ENCODE measurements at regions not wholly inside any gene's neighbourhood (a gene's known extent, or its start where the extent isn't known, plus 50 kb on each side); places are given as distances from the start of the nearest gene placed in this dataset.

DNA sequence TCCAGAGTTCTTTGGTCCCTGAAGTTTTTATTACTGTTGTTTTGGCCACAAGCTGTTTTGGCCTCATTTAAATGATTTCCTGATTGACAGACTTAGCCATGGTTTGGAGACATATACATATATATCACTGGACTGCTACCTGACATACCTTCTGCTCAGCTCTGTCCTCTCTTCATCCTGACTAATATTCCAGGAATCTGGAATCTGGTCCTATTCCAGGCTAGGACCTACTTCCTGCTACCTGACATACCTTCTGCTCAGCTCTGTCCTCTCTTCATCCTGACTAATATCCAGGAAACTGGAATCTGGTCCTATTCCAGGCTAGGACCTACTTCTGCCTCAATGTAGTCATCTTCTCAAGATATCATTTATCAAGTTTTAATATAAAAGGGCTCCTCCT is 724.4 kb upstream of the ROBO1 start:
- DNase-seq (ENCODE audit: low spot score), result no peak

DNA sequence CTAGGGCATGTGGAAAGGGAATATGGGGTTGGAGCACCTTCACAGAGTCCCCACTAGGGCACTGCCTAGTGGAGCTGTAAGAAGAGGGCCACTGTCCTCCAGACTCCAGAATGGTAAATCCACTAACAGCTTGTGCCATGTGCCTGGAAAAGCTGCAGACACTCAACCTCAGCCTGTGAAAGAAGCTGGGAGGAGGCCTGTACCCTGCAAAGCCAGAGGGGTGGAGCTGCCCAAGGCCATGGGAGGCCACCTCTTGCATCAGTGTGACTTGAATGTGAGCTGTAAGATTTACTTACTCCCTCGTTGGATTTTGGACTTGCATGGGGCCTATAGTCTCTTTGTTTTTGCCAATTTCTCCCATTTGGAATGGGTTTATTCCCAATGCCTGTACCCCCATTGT is 705.2 kb upstream of the ROBO1 start:
- no peak for DNase-seq (ENCODE audit: low spot score)

DNA sequence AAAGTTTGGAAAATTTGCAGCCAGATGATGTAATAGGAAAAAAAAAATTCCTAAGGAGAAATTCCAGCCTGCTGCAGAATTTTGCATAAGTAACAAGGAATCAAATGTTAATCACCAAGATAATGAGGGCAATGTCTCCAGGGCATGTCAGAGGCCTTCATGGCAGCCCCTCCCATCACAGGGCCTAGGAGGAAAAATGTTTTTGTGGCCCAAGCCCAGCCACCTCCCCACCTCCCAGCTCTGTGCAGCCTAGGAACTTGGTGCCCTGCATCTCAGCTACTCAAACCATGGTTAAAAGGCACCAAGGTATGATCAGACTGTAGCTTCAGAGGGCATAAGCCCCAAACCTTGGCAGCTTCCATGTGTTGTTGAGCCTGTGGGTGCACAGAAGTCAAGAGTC is 704.7 kb upstream of the ROBO1 start:
- no peak for DNase-seq (ENCODE audit: low spot score)

DNA sequence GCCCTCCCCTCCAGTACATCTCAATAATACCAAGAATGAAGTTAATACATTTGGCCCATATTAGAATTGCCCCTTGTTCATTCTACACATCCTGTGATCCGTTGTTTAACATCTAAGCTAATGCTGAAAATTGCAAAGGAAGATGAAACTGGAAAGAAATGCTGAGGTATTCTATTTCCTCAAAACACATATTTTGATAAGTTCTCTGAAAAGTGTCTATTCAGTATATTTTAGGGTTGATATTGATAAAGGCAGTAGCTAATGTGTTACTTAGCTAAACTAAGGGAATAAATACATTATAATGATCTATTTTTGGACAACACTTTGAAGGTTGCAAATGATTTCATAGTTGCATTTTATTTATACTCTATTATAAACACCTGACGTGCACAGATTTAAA is 702.6 kb upstream of the ROBO1 start:
- no peak for DNase-seq (ENCODE audit: low spot score)

DNA sequence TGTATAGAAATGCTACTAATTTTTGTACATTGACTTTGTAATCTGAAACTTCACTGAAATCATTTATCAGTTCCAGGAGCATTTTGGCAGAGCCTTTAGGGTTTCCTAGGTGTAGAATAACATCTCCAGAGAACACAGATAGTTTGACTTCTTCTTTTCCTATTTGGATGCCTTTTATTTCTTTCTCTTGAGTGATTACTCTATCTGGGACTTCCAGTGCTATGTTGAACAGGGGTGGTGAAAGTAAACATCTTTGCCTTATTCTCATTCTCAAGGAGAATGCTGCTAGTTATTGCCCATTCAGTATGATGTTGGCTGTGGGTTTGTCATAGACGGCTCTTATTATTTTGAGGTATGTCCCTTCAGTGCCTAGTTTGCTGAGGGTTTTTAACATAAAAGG is 697.9 kb upstream of the ROBO1 start:
- no peak for DNase-seq (ENCODE audit: low spot score)

DNA sequence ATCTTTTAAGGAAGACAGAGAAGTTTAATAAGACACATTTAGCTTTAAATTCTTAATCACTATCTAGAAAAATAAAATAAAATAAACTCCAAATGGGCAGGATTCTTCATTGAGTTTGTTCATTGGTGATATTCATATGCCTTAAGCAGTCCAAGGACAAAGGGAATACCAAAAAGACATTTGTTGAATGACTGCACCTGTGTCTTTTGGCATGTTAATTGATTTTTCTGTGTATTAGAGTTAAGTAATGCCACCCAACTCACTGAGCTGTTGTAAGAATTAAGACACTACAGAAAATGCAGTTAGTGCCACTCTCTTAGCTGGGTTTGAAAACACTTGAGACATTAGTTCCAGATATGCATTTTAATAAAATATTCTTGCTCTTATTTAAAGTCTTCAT is 683.6 kb upstream of the ROBO1 start:
- no peak for DNase-seq (ENCODE audit: low spot score)

DNA sequence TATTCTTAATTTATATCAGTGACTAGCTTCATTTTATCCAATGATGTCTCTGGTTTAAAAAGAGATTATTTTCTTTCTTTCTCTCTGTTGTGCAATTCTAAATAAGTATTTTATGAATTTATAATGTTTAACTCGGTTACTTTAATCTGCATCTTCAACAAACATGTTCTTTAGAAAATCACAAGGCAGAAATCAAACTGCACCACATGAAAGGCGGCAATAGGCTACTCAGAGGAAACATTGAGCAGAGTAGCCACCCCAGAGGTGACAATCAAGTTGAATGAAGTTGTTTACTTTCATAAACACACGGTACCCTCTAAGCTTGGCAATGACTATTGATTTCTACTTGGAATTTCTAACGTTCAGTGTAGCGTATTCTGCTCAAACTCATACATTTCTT is 677.8 kb upstream of the ROBO1 start:
- no peak for DNase-seq (ENCODE audit: low spot score)

DNA sequence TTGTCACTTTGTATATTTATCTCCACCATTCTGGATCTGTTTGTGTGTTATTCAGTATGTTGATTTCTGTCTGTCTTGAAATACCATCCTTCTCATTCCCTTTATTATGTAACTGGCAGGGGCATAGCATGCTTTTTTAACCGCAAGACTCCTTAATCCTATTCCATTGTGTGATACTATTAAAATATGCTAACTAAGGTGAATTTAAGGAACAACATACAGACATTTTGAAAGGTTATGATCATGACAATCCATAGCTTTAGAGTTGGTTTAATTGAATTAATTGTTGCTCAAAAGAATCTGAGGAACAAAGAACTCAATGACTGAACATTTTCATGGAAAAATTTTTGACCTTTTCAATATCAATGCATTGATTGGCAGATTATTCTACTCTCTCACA is 677.3 kb upstream of the ROBO1 start:
- no peak for DNase-seq (ENCODE audit: low spot score)

DNA sequence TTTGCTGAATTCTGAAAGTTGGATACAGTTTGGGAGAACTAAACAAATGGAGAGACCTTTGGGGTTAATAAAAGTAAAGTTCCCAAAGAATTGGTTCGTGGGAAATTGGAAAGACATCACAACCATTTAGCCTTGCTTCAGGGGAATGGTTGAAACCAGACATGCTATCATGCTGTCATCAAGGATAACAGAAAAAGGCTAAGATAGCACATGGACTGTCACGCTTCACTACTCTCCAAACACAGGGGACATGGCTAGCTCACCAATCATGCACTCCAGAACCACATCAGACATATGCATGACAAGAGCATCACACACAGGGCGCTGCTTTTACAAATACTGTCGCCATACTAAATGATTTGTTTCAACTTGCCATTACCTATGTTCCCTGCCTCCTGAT is 671.7 kb upstream of the ROBO1 start:
- no peak for DNase-seq (ENCODE audit: low spot score)

DNA sequence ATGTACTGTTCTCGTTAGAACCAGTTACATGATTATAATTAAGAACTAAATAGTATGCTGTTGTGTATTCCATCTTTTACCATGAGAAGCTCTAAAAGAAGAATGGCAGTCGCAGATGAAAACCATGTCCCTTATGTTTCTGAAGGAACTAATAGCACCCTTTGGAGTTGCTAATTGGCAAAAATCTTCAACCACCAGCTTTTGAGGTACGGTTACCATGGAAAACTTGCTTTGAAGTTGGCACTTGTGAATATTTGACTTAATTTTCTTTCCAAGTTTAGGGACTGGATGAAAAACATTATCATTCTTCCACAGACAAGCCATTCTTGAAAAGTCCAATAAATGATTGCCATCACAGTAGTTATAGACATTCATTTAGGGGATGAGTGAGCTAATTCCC is 666.6 kb upstream of the ROBO1 start:
- DNase-seq (ENCODE audit: low spot score), result no peak

DNA sequence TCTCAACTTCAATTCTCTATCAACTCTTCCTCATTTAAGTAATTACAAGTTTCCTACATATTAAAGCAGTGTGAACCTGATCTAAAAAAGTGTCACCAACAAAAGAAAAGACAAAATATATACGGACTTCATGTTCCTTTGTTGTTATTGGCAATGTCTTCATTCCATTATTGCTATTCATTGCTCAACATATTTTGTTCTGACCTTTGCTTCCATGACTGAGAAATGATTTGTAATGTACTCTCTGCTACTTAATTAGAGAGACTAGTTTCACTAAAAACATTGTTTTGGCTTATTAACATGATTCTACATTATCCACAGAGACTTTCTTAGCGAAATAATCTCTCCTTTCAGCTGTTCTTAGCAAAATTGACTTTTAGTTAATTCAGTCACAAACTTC is 657.2 kb upstream of the ROBO1 start:
- no peak for DNase-seq (ENCODE audit: low spot score)

DNA sequence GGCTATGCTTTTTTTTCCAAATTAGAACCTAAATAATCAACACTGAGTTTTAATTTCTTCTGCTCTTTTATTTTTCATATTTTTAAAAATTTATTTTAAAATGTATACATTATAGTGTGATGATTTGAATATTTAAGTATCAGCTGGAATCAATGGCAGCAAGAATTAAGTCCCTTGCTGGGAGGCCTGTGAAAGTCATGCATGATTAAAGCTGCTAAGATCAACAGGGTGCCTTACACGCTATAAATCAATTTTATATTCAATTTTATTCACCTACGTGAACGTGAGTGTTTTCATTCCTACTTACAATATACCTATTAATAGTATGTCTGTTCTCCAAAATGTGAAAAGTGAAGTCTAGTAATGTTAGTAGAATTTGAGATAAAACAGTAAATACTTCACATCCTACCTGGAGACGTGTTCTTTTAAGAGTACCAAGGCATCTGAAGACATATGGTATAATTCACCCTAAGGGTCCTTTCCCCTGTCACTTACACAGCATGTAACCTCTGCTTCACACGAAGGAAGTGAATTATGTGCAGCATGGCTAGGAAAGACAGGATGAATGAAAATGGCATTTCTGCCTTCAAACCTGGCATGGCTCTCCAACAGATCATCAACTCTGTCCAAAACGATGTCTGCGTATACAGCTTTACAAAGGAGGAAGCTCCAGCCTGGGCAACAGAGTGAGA is 640.4 kb upstream of the ROBO1 start:
- no peak for DNase-seq (ENCODE audit: low spot score)

DNA sequence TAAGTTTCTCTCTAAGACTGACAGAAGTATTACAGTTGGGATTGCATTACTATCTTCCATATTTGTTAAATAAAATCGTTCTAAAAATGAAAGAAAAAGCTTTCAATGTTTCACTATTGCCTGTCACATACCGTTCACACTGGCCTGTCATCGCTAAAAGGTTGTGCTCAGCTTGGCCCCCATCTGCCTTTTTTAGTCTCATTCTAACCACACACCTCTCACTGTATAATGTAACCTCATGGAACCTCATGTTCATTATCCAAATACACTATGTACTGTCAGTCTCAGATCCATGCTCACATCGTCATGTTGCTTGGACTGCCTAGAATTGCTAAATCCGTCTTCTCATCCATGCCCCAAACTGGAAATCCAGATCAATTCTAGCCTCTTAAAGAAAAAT is 637.8 kb upstream of the ROBO1 start:
- no peak for DNase-seq (ENCODE audit: low spot score)

DNA sequence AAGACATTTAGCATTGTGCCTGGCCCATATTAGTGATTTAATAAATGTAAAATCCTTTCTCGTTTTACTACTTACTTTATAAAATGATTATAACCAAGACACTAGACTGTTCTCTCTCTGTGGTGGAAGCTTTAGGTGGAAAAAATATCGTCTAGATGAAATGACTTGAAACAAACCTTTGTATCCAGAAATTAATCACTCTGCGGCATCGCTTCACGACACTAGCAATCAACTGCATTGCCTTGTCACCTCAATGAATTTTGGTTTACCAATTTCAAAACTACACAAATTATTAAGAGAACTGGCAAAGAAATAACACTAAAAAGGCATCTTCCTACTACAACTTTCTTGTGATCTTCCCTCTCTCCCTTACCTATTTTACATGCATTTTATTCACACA is 627.2 kb upstream of the ROBO1 start:
- no peak for DNase-seq (ENCODE audit: low spot score)

DNA sequence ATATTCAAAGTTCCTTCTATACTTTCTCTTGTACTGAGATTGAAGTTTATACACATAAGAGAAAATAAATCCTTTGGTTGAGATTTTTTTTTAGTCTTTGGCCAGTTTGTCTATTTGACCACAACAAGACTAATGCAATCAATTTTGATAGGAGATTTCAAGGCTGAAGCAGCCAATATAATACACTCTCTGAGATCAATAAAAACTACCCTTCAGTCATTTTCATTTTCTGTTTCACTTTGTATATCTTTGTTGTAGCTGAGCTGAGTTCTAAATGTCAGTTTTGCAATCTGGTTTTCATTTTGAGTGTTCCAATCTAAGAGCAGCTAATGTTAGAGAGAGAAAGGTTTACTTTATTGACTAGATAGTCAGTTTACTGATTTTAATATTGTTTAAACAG is 623.8 kb upstream of the ROBO1 start:
- no peak for DNase-seq (ENCODE audit: low spot score)

DNA sequence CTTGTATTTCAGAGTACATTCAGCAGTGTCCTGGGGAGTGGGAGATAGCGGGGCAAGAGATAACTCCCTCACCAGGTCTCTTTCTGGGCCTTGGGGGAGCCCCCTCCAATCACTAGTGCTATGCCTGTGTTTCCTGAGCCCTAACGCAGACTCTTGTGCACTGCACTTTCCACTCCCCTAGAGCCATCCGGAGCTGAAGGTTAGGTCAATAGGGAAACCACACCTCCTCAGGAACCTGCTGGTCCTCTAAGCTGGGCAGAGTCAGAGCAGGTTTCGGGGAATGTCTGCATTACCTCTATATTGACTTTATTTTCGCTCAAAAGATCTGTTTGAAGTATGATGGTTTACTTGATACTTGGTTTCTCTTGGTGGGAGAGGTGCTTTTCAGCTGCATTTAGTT is 617.0 kb upstream of the ROBO1 start:
- DNase-seq (ENCODE audit: low spot score), result no peak

DNA sequence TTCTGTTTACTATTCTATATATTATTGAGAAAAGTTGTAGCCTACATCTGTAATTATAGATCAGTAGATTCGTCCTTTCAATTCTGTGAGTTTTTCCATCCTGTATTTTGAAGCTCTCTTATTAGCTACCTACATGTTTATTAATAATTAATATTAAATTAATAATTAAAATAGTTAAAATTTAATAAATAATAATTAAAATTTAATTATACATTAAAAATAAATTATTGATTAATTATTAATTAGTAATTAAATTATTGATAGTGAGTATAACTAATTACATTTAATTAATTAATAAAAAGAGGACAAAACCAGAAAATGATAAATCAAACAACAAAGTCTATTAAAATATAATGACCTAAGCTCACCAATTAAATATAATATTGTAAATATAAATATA is 606.6 kb upstream of the ROBO1 start:
- DNase-seq (ENCODE audit: low spot score), result no peak

DNA sequence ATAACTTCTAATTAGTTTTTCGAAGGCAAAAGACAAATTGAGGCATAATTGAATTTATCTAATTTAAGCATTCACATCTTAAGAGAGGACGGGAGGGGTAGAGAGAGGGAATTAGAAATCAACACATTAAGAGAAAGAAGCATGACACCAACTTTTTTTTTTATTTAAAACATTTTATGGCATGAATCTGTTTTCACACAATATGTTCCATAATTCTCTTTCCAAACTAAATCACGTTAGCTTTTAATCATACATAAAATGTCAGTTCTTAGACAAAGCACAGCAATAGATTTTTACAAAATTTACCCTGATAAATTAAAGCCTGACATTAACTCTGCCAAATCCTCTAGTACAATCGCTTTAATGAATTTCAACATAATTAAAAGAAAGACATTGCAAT is 600.8 kb upstream of the ROBO1 start:
- no peak for DNase-seq (ENCODE audit: low spot score)

DNA sequence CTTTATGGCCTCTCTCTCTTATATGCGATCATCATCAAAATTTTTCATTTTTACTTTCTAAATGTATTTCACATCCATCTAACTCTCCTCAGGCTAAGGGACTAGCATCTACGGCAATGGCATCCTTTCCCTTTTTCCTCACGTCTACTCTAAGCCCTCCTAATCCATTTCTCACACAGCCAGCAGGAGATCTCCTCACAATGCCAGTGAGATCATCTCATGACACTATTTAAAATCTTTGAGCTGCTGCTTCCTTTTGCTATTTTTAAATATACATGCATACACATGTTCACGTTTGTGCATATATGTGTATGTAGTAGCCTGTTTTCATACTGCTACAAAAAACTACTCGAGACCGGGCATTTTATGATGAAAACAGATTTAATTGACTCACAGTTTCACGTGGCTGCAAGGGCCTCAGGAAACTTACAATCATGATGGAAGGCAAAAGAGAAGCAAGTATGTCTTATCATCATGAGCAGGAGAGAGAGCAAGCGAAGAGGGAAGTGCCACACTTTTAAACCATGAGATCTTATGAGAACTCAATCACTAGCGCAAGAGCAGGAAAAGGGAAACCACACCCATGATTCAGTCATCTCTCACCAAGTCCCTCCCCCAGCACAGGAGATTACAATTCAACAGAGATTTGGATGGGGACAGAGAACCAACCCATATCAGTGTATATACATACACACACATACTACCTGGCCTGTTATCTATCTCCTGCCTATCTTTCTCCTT is 599.2 kb upstream of the ROBO1 start:
- DNase-seq (ENCODE audit: low spot score), result no peak

DNA sequence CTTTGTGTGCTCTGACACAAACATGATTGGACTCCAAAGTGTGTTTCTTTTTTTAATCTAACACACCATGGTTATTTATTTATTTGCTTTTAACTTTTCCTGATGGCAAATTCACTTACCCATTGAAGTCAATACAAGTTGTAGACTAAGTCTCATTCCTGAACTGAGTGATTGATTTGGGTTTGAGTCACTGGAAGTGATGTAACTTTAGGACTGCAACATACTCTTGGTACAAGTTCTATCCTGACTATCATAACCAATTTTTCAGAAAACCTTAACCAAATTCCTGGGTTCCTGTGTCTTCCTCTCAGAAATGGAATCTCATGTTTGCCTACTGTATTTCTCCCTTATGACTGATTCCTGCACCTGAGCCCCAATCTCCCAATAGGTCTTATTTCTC is 590.0 kb upstream of the ROBO1 start:
- no peak for DNase-seq (ENCODE audit: low spot score)

DNA sequence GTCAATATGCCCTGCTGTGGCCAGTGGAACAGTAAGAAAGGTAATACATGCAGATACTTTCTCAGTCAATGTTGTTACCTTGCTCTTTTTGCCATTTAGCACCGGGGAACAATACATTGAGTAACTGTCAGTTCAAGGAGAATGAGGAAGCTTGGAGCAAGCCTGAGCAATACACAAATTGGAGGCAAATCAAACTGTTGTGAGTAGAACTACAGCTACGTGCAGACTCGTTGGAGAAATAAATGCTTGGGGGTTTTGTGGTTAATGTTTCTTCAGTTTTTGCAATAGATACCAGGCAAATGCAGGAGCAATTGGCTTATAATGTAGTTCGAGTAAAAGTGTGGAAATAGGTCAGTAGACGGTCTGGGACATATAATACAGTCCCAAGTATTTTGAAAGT is 587.3 kb upstream of the ROBO1 start:
- DNase-seq (ENCODE audit: low spot score), result no peak

DNA sequence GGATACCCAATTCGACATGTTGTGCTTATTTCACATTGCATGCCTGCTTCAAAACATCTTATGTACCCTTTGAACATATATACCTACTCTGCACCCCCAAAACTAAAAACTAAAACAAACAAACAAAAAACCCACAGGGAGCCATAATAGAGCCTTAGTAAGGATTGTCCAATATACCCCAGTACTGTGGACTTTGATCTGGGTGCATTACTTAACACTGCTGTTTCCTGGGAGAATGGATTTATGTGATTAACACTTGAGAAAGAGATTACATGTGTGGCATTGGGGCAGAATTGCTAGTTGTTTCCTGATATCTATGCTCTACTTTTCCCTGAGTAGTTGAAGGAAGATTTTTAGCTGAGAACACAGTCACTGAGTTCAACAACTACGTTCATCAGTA is 583.4 kb upstream of the ROBO1 start:
- no peak for DNase-seq (ENCODE audit: low spot score)

DNA sequence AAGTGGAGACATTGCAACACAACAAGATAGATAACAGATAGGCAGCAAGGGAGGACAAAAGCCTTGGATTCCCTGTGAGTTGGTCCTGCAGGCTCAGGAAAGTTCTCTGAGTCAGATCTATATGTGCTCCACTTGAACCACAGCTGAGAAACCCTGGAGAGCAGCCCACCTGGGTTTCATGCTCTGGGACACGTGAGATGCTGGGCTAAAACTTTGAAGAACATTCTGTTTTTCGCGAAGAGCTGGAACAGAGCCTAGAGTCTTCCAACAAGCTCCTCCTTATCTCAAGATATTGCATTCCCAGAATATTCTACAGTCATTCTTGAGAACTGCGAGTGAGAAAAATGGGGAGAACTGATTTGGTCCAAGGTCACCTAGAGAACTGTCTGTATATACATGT is 583.0 kb upstream of the ROBO1 start:
- DNase-seq (ENCODE audit: low spot score), result no peak

DNA sequence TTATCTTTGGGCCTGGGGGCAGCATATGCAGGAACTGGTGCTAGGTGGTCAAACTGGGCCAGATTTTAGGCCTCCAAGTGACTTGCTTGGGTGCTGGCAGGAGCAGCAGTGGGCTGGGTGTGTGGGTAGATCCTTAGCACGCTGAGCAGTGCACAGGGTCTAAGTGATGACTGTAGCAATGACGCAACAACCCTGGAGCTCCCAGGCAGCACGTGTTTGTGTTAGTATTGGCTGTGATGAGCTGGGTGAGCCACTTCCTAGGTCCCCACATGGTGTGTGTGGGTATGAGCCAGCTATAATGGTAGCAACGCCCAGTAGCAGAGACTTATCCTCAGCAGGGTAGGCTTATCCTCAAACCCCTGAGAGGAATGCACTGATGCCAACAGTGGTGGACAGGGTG is 570.6 kb upstream of the ROBO1 start:
- no peak for DNase-seq (ENCODE audit: low spot score)

Measured in HT-29 (cell line).